ENCODE measurements at regions not wholly inside any gene's neighbourhood (a gene's known extent, or its start where the extent isn't known, plus 50 kb on each side); places are given as distances from the start of the nearest gene placed in this dataset.

DNA sequence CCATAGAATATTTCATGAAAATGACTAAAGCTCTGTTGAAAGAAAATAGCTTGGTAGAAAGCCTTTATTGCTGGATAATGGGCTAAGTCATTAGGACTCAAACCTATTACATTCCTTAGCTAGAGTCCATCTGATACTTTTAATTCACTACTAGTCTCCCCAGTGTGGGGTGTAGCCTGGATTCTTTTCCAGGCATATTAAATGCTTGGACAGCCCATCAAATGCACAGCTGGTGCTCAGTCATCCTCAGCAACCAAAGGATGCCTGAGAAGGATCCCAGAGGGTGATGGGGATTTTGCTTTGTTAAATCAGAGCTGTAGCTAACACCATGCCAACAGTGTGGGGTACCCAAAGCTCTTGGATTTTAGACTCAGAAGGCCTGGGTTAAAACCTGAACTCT is 153.5 kb downstream of the DLEU7 start:
- Histone ChIP-seq H3K27me3 (ENCODE audit: low read length) (no peaks in the 10 kb centered on the region), H3K9me2 (replicated peaks; ENCODE audit: insufficient read depth, low read length) (no peaks in the 10 kb centered on the region), H3K9ac (ENCODE audit: low read length) (no peak overlapping the region), H4K20me1 (ENCODE audit: low read depth, low read length) (no peaks in the 10 kb centered on the region), H3K79me2 (ENCODE audit: insufficient read depth, low read length) (no peaks in the 10 kb centered on the region), H3K4me2 (ENCODE audit: low read depth, low read length, poor library complexity, severe bottlenecking) (no peak overlapping the region), H3F3A (ENCODE audit: insufficient read depth) (no peaks in the 10 kb centered on the region), H3K36me3 (ENCODE audit: low read length) (no peaks in the 10 kb centered on the region), H3K4me3 (ENCODE audit: insufficient read depth, low read length, poor library complexity, severe bottlenecking) (no peak overlapping the region), H3K27ac (ENCODE audit: low read depth, low read length) (no peak overlapping the region), H3K9me3 (ENCODE audit: insufficient read depth, low read length) (no peaks in the 10 kb centered on the region), H2AFZ (ENCODE audit: low read depth, low read length, severe bottlenecking) (no peak overlapping the region)
- TF ChIP-seq EZH2phosphoT487 (conservative IDR thresholded peaks at IDR 0.05; ENCODE audit: low read length) = no peak
- TF ChIP-seq, protein P1, sequence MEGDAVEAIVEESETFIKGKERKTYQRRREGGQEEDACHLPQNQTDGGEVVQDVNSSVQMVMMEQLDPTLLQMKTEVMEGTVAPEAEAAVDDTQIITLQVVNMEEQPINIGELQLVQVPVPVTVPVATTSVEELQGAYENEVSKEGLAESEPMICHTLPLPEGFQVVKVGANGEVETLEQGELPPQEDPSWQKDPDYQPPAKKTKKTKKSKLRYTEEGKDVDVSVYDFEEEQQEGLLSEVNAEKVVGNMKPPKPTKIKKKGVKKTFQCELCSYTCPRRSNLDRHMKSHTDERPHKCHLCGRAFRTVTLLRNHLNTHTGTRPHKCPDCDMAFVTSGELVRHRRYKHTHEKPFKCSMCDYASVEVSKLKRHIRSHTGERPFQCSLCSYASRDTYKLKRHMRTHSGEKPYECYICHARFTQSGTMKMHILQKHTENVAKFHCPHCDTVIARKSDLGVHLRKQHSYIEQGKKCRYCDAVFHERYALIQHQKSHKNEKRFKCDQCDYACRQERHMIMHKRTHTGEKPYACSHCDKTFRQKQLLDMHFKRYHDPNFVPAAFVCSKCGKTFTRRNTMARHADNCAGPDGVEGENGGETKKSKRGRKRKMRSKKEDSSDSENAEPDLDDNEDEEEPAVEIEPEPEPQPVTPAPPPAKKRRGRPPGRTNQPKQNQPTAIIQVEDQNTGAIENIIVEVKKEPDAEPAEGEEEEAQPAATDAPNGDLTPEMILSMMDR (IDR thresholded peaks at IDR 0.05; ENCODE audit: insufficient read depth, low read length, poor library complexity, severe bottlenecking) = no peak

DNA sequence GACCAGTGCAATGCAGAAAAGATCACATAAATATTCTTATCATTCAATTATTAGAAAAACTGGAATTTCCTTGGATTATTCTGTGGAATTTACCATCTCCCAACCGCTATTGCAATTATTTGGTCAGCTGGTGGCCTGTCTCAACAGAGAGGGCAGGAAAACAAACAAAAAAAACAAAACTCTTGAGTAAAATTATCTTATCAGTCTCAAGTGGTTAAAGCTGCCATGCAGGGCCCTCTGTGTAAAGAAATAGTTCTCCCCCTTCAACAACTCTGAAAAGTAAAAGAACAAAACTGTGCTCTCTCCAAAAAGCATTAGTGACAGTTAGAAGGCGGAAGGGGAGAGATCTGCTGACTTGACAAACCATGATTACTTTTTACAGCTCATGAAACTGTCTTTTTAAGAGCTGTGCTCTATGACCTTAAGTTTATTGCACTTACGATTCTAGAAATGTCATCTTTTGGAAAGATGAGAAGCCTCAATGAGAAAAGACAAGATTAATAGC is 152.3 kb downstream of the DLEU7 start:
- Histone ChIP-seq H2AFZ (ENCODE audit: low read depth, low read length, severe bottlenecking) (no peak overlapping the region), H3K79me2 (ENCODE audit: insufficient read depth, low read length) (no peaks in the 10 kb centered on the region), H3K4me2 (ENCODE audit: low read depth, low read length, poor library complexity, severe bottlenecking) (no peak overlapping the region), H3F3A (ENCODE audit: insufficient read depth) (no peaks in the 10 kb centered on the region), H3K9me3 (ENCODE audit: insufficient read depth, low read length) (peaks cover 7% of the 10 kb centered on the region; the same call in 1 of the 2 replicates), H4K20me1 (ENCODE audit: low read depth, low read length) (no peaks in the 10 kb centered on the region), H3K27me3 (ENCODE audit: low read length) (no peaks in the 10 kb centered on the region), H3K9me2 (replicated peaks; ENCODE audit: insufficient read depth, low read length) (no peaks in the 10 kb centered on the region), H3K9ac (ENCODE audit: low read length) (no peak overlapping the region), H3K27ac (ENCODE audit: low read depth, low read length) (no peak overlapping the region), H3K4me3 (ENCODE audit: insufficient read depth, low read length, poor library complexity, severe bottlenecking) (no peak overlapping the region), H3K36me3 (ENCODE audit: low read length) (no peaks in the 10 kb centered on the region)
- TF ChIP-seq, protein P1 (IDR thresholded peaks at IDR 0.05; ENCODE audit: insufficient read depth, low read length, poor library complexity, severe bottlenecking) = no peak
- TF ChIP-seq EZH2phosphoT487 (conservative IDR thresholded peaks at IDR 0.05; ENCODE audit: low read length) = no peak

DNA sequence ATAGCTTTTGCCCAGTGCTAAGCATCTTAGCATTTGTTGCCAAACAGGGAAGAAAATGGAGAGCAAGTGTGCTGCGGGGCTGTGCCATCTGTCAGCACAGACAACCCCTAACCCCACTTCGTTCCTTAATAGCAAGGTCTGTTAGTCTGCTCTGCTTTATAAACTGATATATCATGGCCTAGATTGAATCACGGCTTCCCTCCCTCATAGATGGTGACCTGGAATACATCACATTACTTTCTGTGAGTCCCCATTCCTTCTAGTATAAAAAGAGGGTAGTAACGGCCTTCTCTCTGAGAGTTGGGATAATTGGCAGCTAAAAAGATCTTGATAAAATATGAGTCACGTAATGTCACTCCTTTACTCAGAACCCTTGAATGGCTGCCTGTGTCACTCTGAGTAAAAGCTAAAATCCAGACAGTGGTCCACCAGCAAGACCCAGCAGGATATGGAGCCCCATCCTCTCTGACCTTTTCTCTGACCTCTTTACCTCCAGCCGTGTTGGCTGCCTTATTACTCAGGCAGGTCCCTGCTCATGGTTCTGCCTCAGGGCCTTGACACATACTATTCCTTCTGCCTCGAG is 151.7 kb downstream of the DLEU7 start:
- Histone ChIP-seq H3K9me3 (ENCODE audit: insufficient read depth, low read length) (peaks cover 13% of the 10 kb centered on the region; the same call in 1 of the 2 replicates), H3K9me2 (replicated peaks; ENCODE audit: insufficient read depth, low read length) (no peaks in the 10 kb centered on the region), H3K27ac (ENCODE audit: low read depth, low read length) (no peak overlapping the region), H3K79me2 (ENCODE audit: insufficient read depth, low read length) (no peaks in the 10 kb centered on the region), H3K4me2 (ENCODE audit: low read depth, low read length, poor library complexity, severe bottlenecking) (no peak overlapping the region), H3K4me3 (ENCODE audit: insufficient read depth, low read length, poor library complexity, severe bottlenecking) (no peak overlapping the region), H3K27me3 (ENCODE audit: low read length) (no peaks in the 10 kb centered on the region), H3K9ac (ENCODE audit: low read length) (no peak overlapping the region), H4K20me1 (ENCODE audit: low read depth, low read length) (no peaks in the 10 kb centered on the region), H3F3A (ENCODE audit: insufficient read depth) (no peaks in the 10 kb centered on the region), H2AFZ (ENCODE audit: low read depth, low read length, severe bottlenecking) (no peak overlapping the region), H3K36me3 (ENCODE audit: low read length) (no peaks in the 10 kb centered on the region)
- TF ChIP-seq EZH2phosphoT487 (conservative IDR thresholded peaks at IDR 0.05; ENCODE audit: low read length) = no peak
- TF ChIP-seq, protein P1 (IDR thresholded peaks at IDR 0.05; ENCODE audit: insufficient read depth, low read length, poor library complexity, severe bottlenecking) = no peak

Data from SU-DHL-6 (cell line).